Neural cell (in vitro differentiated cells): ENCODE measurements at regions not wholly inside any gene's neighbourhood (a gene's known extent, or its start where the extent isn't known, plus 50 kb on each side); places are given as distances from the start of the nearest gene placed in this dataset.

ENCODE experiments used
- RAD21 ChIP-seq: fragments of 450-650 bp; conservative IDR thresholded peaks from 2 replicates; pipeline ENCODE4 v1.6.1; 2014; ENCODE audit warnings: antibody characterized with exemption, mild to moderate bottlenecking, moderate library complexity
- REST ChIP-seq: IDR thresholded peaks from 2 replicates; pipeline ENCODE4 v1.6.1; 2012; ENCODE audit warnings: borderline replicate concordance

DNA sequence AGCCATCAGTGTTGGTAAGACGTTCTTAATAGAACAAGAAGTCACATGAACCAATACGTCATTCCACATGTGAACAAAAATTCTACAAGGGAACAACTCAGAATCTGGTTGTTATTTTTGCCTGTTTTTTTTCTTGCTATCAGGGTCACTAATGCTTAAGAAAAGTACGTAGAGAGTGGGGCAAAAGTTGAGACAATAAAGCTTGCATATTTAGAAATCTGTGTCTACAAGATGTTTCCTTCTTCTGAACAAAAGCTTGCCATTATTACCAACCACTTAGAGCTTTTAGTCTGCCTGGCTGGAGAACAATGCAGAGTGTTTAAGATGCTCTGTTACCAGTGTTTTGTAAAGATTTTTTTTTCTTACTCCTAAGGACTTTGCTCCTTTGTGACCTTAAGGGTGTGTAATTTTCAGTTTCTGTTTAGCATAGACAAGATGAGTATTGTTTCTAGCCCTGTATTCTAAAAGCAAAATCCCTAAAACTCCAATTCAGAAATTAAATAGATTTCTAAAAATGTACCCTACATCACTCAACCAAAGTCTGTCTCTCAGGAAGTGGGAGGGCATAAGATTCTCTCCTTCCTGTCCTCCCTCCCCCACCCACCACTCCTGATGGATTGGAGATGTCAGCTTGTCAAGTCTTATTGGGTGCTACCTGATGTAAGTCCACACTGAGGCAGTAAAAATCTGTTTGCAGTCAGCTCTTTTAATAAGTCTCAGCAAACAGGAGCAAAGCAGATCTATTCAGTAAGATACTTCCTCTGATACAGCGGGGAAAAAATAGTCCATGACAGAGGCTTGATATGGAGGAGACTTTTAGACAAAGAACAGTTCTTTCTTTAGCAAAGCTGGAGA lies 267.6 kb downstream of the GRIN2B start:
- TF ChIP-seq RAD21 (peak; percentile 49), REST (no peak)
